ENCODE measurements at regions not wholly inside any gene's neighbourhood (a gene's known extent, or its start where the extent isn't known, plus 50 kb on each side); places are given as distances from the start of the nearest gene placed in this dataset.
"Not testable (repeated sequence)": the region's sequence is repeated elsewhere in the genome, so short reads cannot be mapped to it uniquely, and the experiment has no call there.

- in situ Hi-C loops (cut with HindIII; ENCODE audit: low sequenced_read_pairs) = no loop called here
Observed at GRCh38 chr6:113011801-113012200, 664.7 kb downstream of the RFPL4B start.

DNA sequence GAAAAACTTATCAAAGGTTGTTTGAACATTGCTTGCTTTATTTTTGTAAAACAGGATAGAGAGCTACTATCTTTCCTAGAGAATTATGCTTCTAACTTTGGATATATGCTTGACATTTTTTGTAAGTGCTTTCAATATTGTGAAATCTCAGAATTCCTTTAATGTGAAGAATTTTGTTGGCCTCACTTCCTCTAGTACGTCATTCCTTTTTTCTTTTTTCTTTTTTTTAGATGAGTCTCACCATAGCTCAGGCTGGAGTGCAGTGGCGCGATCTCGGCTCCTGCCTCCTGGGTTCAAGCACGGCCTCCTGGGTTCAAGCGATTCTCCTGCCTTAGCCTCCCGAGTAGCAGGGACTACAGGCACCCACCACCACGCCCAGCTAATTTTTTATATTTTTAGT is 668.1 kb downstream of the RFPL4B start:
- in situ Hi-C loops (cut with HindIII; ENCODE audit: low sequenced_read_pairs) = no loop called here

DNA sequence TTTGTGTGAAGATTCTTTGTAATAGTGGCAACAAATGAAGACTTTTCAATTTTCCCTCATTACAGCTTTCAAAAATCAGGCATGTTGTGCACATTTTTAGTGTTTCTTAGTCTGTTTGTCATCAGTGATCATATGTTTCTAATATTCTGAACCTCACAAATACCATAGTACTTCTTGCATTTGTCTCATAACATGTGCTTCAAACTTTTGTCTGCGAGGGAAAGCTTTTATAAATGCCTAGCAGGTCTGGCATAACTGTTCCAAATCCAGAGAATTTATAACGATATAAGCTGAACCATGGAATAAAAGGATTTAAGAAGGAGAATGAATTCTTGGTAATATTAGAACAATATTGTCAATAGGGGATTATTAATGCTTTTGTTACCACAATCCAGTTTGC is 670.2 kb downstream of the RFPL4B start:
- in situ Hi-C loops (cut with HindIII; ENCODE audit: low sequenced_read_pairs) = no loop called here

GRCh38 chr6:113018351-113019151 is 671.4 kb downstream of the RFPL4B start:
- in situ Hi-C loops (cut with HindIII; ENCODE audit: low sequenced_read_pairs) = no loop called here

DNA sequence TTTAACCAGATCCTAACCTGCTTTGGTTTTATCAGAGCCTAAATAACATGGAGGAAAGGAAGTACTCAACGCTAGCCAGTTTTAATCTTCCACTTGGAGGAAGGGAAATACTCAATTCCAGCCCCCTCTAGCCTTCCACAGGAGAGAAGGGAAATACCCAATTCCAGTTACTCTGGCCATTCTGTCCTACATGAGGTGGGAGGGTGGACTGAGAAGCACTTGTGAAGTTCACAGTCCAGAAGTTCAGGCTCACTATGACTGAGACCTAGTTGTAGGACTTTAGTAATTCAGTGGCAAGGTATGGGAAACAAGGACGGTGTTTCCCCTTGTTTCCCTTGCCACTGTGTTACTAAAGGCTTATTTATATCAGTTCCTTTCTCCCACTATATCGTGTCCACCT is 672.0 kb downstream of the RFPL4B start:
- in situ Hi-C loops (cut with HindIII; ENCODE audit: low sequenced_read_pairs) = no loop called here

DNA sequence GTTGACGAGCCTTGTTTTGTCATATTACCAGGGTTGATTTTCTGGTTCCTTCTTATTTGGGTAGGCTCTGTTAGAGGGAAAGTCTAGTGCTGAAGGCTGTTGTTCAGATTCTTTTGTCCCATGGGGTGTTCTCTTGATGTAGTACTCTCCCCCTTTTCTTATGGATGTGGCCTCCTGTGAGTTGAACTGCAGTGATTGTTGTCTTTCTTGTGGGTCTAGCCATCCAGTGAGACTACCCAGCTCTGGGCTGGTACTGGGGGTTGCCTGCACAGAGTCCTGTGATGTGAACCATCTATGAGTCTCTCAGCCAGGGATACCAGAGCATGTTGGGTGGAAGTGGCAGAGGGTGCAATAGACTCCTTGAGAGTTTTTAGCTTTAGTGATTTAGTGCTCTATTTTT is 680.6 kb downstream of the RFPL4B start:
- in situ Hi-C loops (cut with HindIII; ENCODE audit: low sequenced_read_pairs) = no loop called here

- in situ Hi-C loops (cut with HindIII; ENCODE audit: low sequenced_read_pairs) = not testable (repeated sequence)
Observed at GRCh38 chr6:113029161-113029560, 682.0 kb downstream of the RFPL4B start.

DNA sequence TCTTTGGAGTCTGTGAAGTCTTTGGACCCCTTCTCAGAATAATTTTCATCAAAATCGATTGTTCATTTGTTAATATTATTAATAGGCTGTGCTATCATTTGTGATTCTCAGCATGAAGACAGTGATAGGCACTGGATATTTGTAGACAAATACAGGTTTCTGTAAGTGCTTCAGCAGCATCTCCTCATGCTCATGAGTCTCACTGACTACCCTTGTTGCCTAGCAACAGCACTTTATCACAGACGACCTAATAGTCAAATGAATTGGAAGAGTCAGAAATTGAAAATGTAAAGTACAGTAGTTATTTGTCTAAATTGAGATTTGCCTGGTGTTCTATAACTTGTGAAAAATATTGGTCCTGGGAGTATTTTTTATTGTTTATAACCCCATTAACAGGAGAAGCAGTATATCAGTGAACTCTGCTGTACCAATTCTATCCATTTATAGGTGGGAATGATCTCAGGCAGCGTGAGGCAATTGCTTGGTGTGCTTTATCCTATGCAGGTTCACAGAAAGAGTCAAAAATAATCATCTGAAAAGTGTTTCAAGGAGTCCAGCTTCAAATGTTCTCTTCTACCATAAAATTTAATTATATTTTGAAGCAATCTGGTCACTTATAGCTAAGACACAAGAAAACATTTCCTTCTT is 684.6 kb downstream of the RFPL4B start:
- in situ Hi-C loops (cut with HindIII; ENCODE audit: low sequenced_read_pairs) = no loop called here

GRCh38 chr6:113039005-113039404 is 691.9 kb downstream of the RFPL4B start:
- in situ Hi-C loops (cut with HindIII; ENCODE audit: low sequenced_read_pairs) = no loop called here

- in situ Hi-C loops (cut with HindIII; ENCODE audit: low sequenced_read_pairs) = no loop called here
Observed at GRCh38 chr6:113047148-113047547, 700.0 kb downstream of the RFPL4B start.

- in situ Hi-C loops (cut with HindIII; ENCODE audit: low sequenced_read_pairs) = no loop called here
Observed at GRCh38 chr6:113047932-113048331, 700.8 kb downstream of the RFPL4B start.

- in situ Hi-C loops (cut with HindIII; ENCODE audit: low sequenced_read_pairs) = no loop called here
Observed at GRCh38 chr6:113048741-113049140, 701.6 kb downstream of the RFPL4B start.

- in situ Hi-C loops (cut with HindIII; ENCODE audit: low sequenced_read_pairs) = no loop called here
Observed at GRCh38 chr6:113049190-113049589, 702.1 kb downstream of the RFPL4B start.

DNA sequence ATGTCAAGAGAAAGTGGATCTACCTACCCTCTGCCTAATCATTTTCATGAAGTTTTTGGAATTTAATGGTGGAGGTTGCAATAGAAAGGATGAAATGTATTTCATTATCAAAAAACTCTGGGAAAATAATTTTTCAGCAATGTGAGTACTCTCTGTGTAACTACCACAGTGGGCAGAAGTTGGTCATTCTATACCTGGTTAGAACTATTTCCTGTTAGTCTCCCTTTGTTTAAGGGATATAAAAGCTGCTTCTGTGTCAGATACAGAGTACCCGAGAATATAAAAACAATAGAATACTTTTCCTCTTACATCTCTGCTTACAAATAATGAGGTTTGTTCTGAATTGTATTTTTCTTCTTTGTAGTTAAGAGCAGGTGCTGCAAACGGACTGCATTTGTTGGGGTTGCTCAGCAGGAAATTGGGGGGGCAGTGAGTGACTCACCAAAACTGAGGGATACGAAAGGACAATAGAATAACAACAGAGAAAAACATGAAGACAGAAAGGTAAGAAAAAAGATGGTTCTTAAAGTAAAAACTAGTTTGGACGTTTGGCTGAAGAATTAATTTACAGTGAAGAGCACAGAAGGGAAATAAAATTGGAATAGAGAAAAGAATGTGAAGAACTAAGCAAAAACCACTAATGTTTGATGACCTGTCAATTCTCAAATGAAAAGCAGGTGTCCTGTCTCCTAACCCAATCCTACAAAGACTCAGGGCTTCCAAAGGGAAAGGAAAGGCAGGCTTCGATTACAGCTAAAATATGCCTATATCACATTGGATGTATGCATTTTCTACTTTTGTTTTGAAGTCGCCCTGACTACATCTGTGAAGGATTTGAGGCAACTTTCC is 703.1 kb downstream of the RFPL4B start:
- in situ Hi-C loops (cut with HindIII; ENCODE audit: low sequenced_read_pairs) = no loop called here

- in situ Hi-C loops (cut with HindIII; ENCODE audit: low sequenced_read_pairs) = no loop called here
Observed at GRCh38 chr6:113050979-113051378, 703.8 kb downstream of the RFPL4B start.

GRCh38 chr6:113052506-113052905 is 705.4 kb downstream of the RFPL4B start:
- in situ Hi-C loops (cut with HindIII; ENCODE audit: low sequenced_read_pairs) = no loop called here

GRCh38 chr6:113055061-113055460 is 707.9 kb downstream of the RFPL4B start:
- in situ Hi-C loops (cut with HindIII; ENCODE audit: low sequenced_read_pairs) = no loop called here

- in situ Hi-C loops (cut with HindIII; ENCODE audit: low sequenced_read_pairs) = no loop called here
Observed at GRCh38 chr6:113055998-113056397, 708.9 kb downstream of the RFPL4B start.

GRCh38 chr6:113057567-113058053 is 710.5 kb downstream of the RFPL4B start:
- in situ Hi-C loops (cut with HindIII; ENCODE audit: low sequenced_read_pairs) = no loop called here

DNA sequence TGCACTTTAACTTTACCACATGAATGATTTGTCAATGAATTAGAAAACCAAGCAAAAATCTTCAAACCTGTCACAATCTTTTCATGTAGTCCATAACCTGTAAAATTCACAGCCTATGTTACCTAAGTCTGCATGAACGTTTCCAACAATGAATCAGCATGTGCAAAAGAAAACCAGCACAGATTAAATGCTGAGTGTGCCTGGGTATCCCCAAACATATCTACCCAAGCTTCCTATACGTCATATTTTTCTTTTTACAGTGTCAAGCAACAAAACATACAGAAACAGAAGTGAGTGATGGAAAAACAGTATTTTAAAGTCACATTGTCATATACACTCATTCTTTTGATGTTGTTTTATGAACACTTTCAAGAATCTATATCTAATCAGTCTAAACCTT is 713.5 kb downstream of the RFPL4B start:
- in situ Hi-C loops (cut with HindIII; ENCODE audit: low sequenced_read_pairs) = no loop called here

DNA sequence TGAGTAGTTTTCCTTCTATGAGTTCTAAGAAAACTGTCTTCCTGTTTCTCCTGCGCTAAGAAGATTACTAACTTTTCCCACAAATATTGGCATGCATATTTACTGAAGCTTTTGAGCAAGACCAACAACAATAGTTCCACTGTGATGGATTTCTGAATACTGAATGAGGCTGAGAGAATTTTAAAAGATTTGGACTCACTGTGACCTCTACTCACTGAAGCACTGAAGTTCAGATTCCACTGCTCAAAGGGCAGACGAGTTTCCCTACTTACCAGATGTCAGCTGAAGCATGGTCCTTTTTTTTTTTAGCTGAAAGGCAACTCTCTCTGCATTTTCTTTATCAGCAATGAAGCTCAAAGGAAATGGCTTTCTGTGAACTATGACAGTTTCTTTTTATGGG is 718.5 kb downstream of the RFPL4B start:
- in situ Hi-C loops (cut with HindIII; ENCODE audit: low sequenced_read_pairs) = no loop called here
